Vagina (tissue), 2 donors: ENCODE measurements at regions not wholly inside any gene's neighbourhood (a gene's known extent, or its start where the extent isn't known, plus 50 kb on each side); places are given as distances from the start of the nearest gene placed in this dataset.

Experiments
- DNase-seq, 2 donors: peaks; one replicate each; pipeline ENCODE4 v3.0.0-alpha.2; 2017; ENCODE audit errors: extremely low spot score in 2 of 2
- H3K27ac ChIP-seq: fragments of 200-600 bp; sonication (generic); one replicate; pipeline ENCODE4 v1.5.1; 2019
- H3K27me3 ChIP-seq: fragments of 200-600 bp; sonication (generic); one replicate; pipeline ENCODE4 v1.5.1; 2019
- H3K36me3 ChIP-seq, 2 donors: fragments of 200-600 bp; sonication (generic); one replicate each; pipeline ENCODE4 v1.5.1; 2017 to 2019
- H3K4me1 ChIP-seq: fragments of 200-600 bp; sonication (generic); one replicate; pipeline ENCODE4 v1.5.1; 2019
- H3K4me3 ChIP-seq, 2 donors: fragments of 200-600 bp; sonication (generic); 1 replicate in 1 of 2; 2 replicates in 1 of 2; pipeline ENCODE4 v1.5.1; 2016 to 2019
- H3K9me3 ChIP-seq: fragments of 200-600 bp; sonication (generic); one replicate; pipeline ENCODE4 v1.5.1; 2019
- POLR2A ChIP-seq, 2 donors: fragments of 450-650 bp; IDR thresholded peaks; one replicate each; pipeline ENCODE4 v1.6.1; 2017; ENCODE audit warnings: antibody characterized with exemption in 2 of 2, mild to moderate bottlenecking in 2 of 2, moderate library complexity in 2 of 2
- POLR2AphosphoS5 ChIP-seq, 2 donors: sonication (generic); formaldehyde crosslinking; IDR thresholded peaks; one replicate each; pipeline ENCODE4 v1.9.0; 2017; ENCODE audit warnings: antibody characterized with exemption in 2 of 2, mild to moderate bottlenecking in 2 of 2, low read depth in 1 of 2; ENCODE audit not compliant: insufficient read depth in 1 of 2
- intact Hi-C: fragments of 100-400 bp; cut with DNase I; formaldehyde crosslinking; loops from one replicate; pipeline ENCODE4 v1.15.1; 2023
- TF ChIP-seq, protein P1 (sequence below), 3 experiments: fragments of 450-650 bp in 2 of 3; fragments of 200-600 bp in 1 of 3; sonication (generic) in 1 of 3; IDR thresholded peaks; one replicate each; pipeline ENCODE4 v1.5.1; 2017 to 2019; ENCODE audit warnings: antibody characterized with exemption in 3 of 3, mild to moderate bottlenecking in 2 of 3, moderate library complexity in 2 of 3

DNA sequence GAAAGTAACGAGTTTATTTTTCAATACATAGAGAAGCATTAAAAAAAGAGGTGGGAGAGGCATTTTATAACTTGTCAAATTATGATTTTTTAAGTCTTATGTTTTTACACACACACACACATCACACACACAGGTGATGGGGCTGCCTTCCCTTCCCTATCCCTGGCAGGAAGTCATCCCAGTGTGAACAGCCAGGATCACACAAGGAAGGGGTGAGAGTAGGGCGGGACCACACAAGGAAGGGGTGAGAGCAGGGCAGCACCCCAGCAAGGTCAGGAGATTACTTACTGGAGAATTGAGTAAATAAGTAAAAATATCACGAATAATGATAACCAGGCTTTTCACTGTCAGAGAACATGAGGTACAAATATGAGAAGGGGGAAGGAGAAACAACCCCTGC is 372.6 kb downstream of the SEC23A start:
- no peak for DNase-seq
- Histone ChIP-seq H3K4me3 (no peak overlapping the region), H3K27ac (no peak overlapping the region), H3K36me3 (no peaks in the 10 kb centered on the region), H3K9me3 (no peaks in the 10 kb centered on the region), H3K27me3 (no peaks in the 10 kb centered on the region), H3K4me1 (no peaks in the 10 kb centered on the region)
- intact Hi-C loops, result no loop called here
- TF ChIP-seq POLR2A (IDR thresholded peaks at IDR 0.05) (no peak), POLR2AphosphoS5 (IDR thresholded peaks at IDR 0.05; ENCODE audit: insufficient read depth in 1 of 2, low read depth in 1 of 2) (no peak)
- TF ChIP-seq, protein P1, sequence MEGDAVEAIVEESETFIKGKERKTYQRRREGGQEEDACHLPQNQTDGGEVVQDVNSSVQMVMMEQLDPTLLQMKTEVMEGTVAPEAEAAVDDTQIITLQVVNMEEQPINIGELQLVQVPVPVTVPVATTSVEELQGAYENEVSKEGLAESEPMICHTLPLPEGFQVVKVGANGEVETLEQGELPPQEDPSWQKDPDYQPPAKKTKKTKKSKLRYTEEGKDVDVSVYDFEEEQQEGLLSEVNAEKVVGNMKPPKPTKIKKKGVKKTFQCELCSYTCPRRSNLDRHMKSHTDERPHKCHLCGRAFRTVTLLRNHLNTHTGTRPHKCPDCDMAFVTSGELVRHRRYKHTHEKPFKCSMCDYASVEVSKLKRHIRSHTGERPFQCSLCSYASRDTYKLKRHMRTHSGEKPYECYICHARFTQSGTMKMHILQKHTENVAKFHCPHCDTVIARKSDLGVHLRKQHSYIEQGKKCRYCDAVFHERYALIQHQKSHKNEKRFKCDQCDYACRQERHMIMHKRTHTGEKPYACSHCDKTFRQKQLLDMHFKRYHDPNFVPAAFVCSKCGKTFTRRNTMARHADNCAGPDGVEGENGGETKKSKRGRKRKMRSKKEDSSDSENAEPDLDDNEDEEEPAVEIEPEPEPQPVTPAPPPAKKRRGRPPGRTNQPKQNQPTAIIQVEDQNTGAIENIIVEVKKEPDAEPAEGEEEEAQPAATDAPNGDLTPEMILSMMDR (IDR thresholded peaks at IDR 0.05), result no peak

DNA sequence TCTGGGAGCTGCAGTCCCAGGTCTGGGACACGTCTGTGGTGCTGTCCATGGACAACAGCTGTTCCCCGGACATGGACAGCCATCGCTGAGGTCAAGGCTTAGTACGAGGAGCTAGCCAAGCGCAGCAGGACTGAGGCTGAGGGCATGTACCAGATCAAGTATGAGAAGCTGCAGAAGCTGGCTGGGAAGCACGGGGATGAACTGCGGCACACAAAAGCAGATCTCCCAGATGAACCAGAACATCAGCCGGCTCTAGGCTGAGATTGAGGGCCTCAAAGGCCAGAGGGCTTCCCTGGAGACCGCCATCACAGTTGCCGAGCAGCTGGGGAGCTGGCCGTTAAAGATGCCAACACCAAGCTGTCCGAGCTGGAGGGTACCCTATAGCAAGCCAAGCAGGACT is 375.3 kb downstream of the SEC23A start:
- no peaks in the 10 kb centered on the region for H3K4me1 ChIP-seq
- intact Hi-C loops, result no loop called here
- no peak for DNase-seq

GRCh38 chr14:38724621-38725020 is 378.4 kb downstream of the SEC23A start:
- intact Hi-C loops, result loop anchor here (5.0 kb wide), 2 partner anchors 143 to 247 kb away; no protein-coding TSS in a partner anchor
- no peak overlapping the region for H3K4me3 ChIP-seq

More for the DNA sequence above, 375.3 kb downstream of the SEC23A start:
- Histone ChIP-seq H3K27ac (no peak overlapping the region), H3K9me3 (no peaks in the 10 kb centered on the region), H3K36me3 (no peaks in the 10 kb centered on the region), H3K4me3 (no peak overlapping the region), H3K27me3 (no peaks in the 10 kb centered on the region)
- TF ChIP-seq POLR2A (IDR thresholded peaks at IDR 0.05), result no peak
- no peak for TF ChIP-seq POLR2AphosphoS5 (IDR thresholded peaks at IDR 0.05; ENCODE audit: insufficient read depth in 1 of 2, low read depth in 1 of 2)
- TF ChIP-seq, protein P1 (IDR thresholded peaks at IDR 0.05), result no peak

DNA sequence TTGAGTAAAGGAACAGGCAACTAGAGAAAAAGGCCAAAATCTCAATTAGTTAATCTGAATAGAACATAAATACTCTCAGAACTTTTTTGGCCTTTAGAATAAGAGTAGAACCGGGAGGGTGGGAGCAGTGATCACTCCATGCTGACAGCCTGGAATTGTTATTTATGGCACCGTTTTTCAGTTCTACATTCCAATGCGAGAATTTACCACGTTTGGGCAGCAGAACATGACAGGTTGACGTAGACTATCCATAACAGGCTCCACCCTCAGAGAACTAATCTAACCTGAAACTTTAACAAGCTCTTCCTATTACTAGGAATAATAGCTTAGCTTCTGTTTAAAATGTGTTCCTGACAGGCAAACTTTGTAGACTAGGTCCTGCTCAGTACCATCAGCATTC is 379.1 kb downstream of the SEC23A start:
- Histone ChIP-seq H3K36me3 (no peaks in the 10 kb centered on the region), H3K4me1 (no peaks in the 10 kb centered on the region), H3K4me3 (no peak overlapping the region), H3K27ac (no peak overlapping the region), H3K9me3 (no peaks in the 10 kb centered on the region), H3K27me3 (no peaks in the 10 kb centered on the region)
- intact Hi-C loops, result loop anchor here (5.0 kb wide), 2 partner anchors 143 to 247 kb away; no protein-coding TSS in a partner anchor
- TF ChIP-seq POLR2A (IDR thresholded peaks at IDR 0.05), result no peak
- TF ChIP-seq, protein P1 (IDR thresholded peaks at IDR 0.05), result no peak
- no peak for TF ChIP-seq POLR2AphosphoS5 (IDR thresholded peaks at IDR 0.05; ENCODE audit: insufficient read depth in 1 of 2, low read depth in 1 of 2)
- DNase-seq, result no peak

More at GRCh38 chr14:38724621-38725020, 378.4 kb downstream of the SEC23A start:
- TF ChIP-seq POLR2A (IDR thresholded peaks at IDR 0.05) (no peak), POLR2AphosphoS5 (IDR thresholded peaks at IDR 0.05; ENCODE audit: insufficient read depth in 1 of 2, low read depth in 1 of 2) (no peak)
- TF ChIP-seq, protein P1 (IDR thresholded peaks at IDR 0.05), result no peak
- Histone ChIP-seq H3K36me3 (no peaks in the 10 kb centered on the region), H3K9me3 (no peaks in the 10 kb centered on the region), H3K27ac (no peak overlapping the region), H3K27me3 (no peaks in the 10 kb centered on the region), H3K4me1 (no peaks in the 10 kb centered on the region)
- no peak for DNase-seq

DNA sequence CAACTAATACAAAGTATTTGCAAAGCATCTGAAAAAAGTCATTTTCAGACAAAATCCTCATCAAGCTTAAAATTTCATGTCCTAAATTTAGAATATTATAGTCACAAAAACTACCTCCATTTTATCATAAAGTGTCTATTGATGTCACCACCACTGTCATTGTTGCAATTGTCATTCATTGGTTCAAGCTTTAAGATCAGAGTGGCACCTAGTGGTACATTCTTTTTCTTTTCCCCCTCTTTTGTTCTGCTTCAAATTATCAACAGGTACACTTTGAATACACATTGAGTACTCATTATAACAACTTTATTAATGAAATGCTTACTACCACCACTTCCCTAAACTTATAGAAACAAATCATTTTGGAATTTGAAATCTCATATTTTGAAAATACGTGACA is 379.8 kb downstream of the SEC23A start:
- DNase-seq, result no peak
- Histone ChIP-seq H3K4me3 (no peak overlapping the region), H3K4me1 (no peaks in the 10 kb centered on the region), H3K9me3 (no peaks in the 10 kb centered on the region), H3K36me3 (no peaks in the 10 kb centered on the region), H3K27ac (no peak overlapping the region), H3K27me3 (no peaks in the 10 kb centered on the region)
- TF ChIP-seq POLR2AphosphoS5 (IDR thresholded peaks at IDR 0.05; ENCODE audit: insufficient read depth in 1 of 2, low read depth in 1 of 2) (no peak), POLR2A (IDR thresholded peaks at IDR 0.05) (no peak)
- TF ChIP-seq, protein P1 (IDR thresholded peaks at IDR 0.05), result no peak
- intact Hi-C loops, result loop anchor here (5.0 kb wide), 2 partner anchors 144 to 246 kb away; no protein-coding TSS in a partner anchor
